Keratinocyte (primary cell): ENCODE measurements at regions not wholly inside any gene's neighbourhood (a gene's known extent, or its start where the extent isn't known, plus 50 kb on each side); places are given as distances from the start of the nearest gene placed in this dataset.

ENCODE experiments used
- DNase-seq: peaks from one replicate; pipeline ENCODE4 v3.0.0-alpha.2; 2011; ENCODE audit warnings: low read depth, missing footprints, low spot score
- FAIRE-seq: peaks from 2 replicates; lab custom pipeline; 2011; peaks lifted over from hg19 to GRCh38; lab: Jason Lieb, UNC
- H2AFZ ChIP-seq: 2 replicates; pipeline ENCODE4 v1.6.0; 2012; ENCODE audit warnings: low read length, control low read depth, inconsistent platforms; ENCODE audit not compliant: control insufficient read depth
- H3K27ac ChIP-seq: 2 replicates; pipeline ENCODE4 v1.5.1; 2011; ENCODE audit warnings: low read length; ENCODE audit not compliant: control insufficient read depth, insufficient read depth
- H3K27me3 ChIP-seq: 3 replicates; pipeline ENCODE4 v1.6.0; 2011; ENCODE audit warnings: low read length; ENCODE audit not compliant: control insufficient read depth, insufficient read depth; ENCODE audit errors: extremely low read depth
- H3K36me3 ChIP-seq, 2 experiments: 2 replicates in 1 of 2; 3 replicates in 1 of 2; pipeline ENCODE4 v1.5.1; 2011; ENCODE audit warnings: low read length in 2 of 2, mild to moderate bottlenecking in 1 of 2; ENCODE audit not compliant: control insufficient read depth in 2 of 2, insufficient read depth in 2 of 2; ENCODE audit errors: extremely low read depth in 1 of 2
- H3K4me1 ChIP-seq: 3 replicates; pipeline ENCODE4 v1.5.1; 2011; ENCODE audit warnings: low read length; ENCODE audit not compliant: control insufficient read depth, insufficient read depth; ENCODE audit errors: extremely low read depth
- H3K4me2 ChIP-seq: 3 replicates; pipeline ENCODE4 v1.6.0; 2011; ENCODE audit warnings: low read depth, low read length; ENCODE audit not compliant: control insufficient read depth, insufficient read depth; ENCODE audit errors: extremely low read depth
- H3K4me3 ChIP-seq, 3 experiments: fragments of 200-600 bp in 1 of 3; sonication (generic) in 1 of 3; 2 replicates in 2 of 3; 3 replicates in 1 of 3; pipeline ENCODE4 v1.5.1; 2011 to 2016; ENCODE audit warnings: low read length in 3 of 3, mild to moderate bottlenecking in 3 of 3, control low read depth in 2 of 3, inconsistent platforms in 1 of 3, low read depth in 1 of 3, mixed read lengths in 1 of 3, mixed run types in 1 of 3, moderate library complexity in 1 of 3; ENCODE audit not compliant: control insufficient read depth in 2 of 3, insufficient read depth in 2 of 3; ENCODE audit errors: extremely low read depth in 1 of 3
- H3K79me2 ChIP-seq: 2 replicates; pipeline ENCODE4 v1.6.0; 2012; ENCODE audit warnings: low read length; ENCODE audit not compliant: control insufficient read depth, insufficient read depth
- H3K9ac ChIP-seq: 3 replicates; pipeline ENCODE4 v1.6.0; 2011; ENCODE audit warnings: low read length; ENCODE audit not compliant: control insufficient read depth, insufficient read depth; ENCODE audit errors: extremely low read depth
- H3K9me1 ChIP-seq: 3 replicates; pipeline ENCODE4 v1.6.0; 2011; ENCODE audit warnings: low read length; ENCODE audit not compliant: control insufficient read depth, insufficient read depth; ENCODE audit errors: extremely low read depth
- H3K9me3 ChIP-seq: 2 replicates; pipeline ENCODE4 v1.5.1; 2012; ENCODE audit warnings: low read depth, low read length; ENCODE audit not compliant: control insufficient read depth
- H4K20me1 ChIP-seq: 3 replicates; pipeline ENCODE4 v1.6.0; 2011; ENCODE audit warnings: low read length; ENCODE audit not compliant: control insufficient read depth, insufficient read depth; ENCODE audit errors: extremely low read depth
- CTCF ChIP-seq, 3 experiments: IDR thresholded peaks in 1 of 3; conservative IDR thresholded peaks in 1 of 3; optimal IDR thresholded peaks in 1 of 3; 2 replicates in 2 of 3; 3 replicates in 1 of 3; pipeline versions ENCODE3 to v1.5.1; 2011; ENCODE audit warnings: low read length in 3 of 3, mild to moderate bottlenecking in 3 of 3, moderate library complexity in 2 of 3, control low read depth in 1 of 3, inconsistent platforms in 1 of 3; ENCODE audit not compliant: insufficient read depth in 2 of 3; ENCODE audit errors: extremely low read depth in 1 of 3
- EZH2 ChIP-seq: IDR thresholded peaks from one replicate; pipeline ENCODE4 v1.6.1; 2012; ENCODE audit warnings: inconsistent platforms, mild to moderate bottlenecking, low read length, moderate library complexity
- dilution Hi-C: fragments of 300-500 bp; cut with MboI; formaldehyde crosslinking; loops from one replicate; pipeline ENCODE4 v1.7.0; 2020; ENCODE audit warnings: low sequenced_read_pairs; ENCODE audit not compliant: extremely low pct_ligation_motif_present

GRCh38 chr2:235115521-235115920 is 163.7 kb downstream of the SH3BP4 start:
- Histone ChIP-seq H3K36me3 (no peaks in the 10 kb centered on the region), H3K27ac (no peak overlapping the region), H3K4me2 (no peak overlapping the region), H3K27me3 (no peaks in the 10 kb centered on the region), H3K79me2 (no peaks in the 10 kb centered on the region), H3K9me1 (no peaks in the 10 kb centered on the region), H4K20me1 (no peaks in the 10 kb centered on the region), H3K4me3 (no peak overlapping the region), H3K9me3 (no peaks in the 10 kb centered on the region), H3K4me1 (no peaks in the 10 kb centered on the region), H3K9ac (no peak overlapping the region), H2AFZ (no peak overlapping the region)
- no peak for DNase-seq
- TF ChIP-seq CTCF (optimal IDR thresholded peaks at IDR 0.05 in 1 of 3, IDR thresholded peaks at IDR 0.05 in 1 of 3, conservative IDR thresholded peaks at IDR 0.05 in 1 of 3; ENCODE audit: extremely low read depth in 1 of 3, insufficient read depth in 2 of 3, low read length in 3 of 3): no peak
- TF ChIP-seq EZH2: no peak
- dilution Hi-C loops: loop anchor here (25.0 kb wide), 1 partner anchor 553 kb away; no protein-coding TSS in a partner anchor
- no peak for FAIRE-seq

GRCh38 chr2:235116885-235117492 is 165.2 kb downstream of the SH3BP4 start:
- Histone ChIP-seq H3K9me3 (no peaks in the 10 kb centered on the region), H2AFZ (no peak overlapping the region), H3K4me2 (no peak overlapping the region), H3K79me2 (no peaks in the 10 kb centered on the region), H3K9ac (no peak overlapping the region), H3K9me1 (no peaks in the 10 kb centered on the region), H3K27me3 (peaks cover 6% of the 10 kb centered on the region), H3K4me1 (no peaks in the 10 kb centered on the region), H3K27ac (no peak overlapping the region), H3K4me3 (no peak overlapping the region), H3K36me3 (no peaks in the 10 kb centered on the region), H4K20me1 (no peaks in the 10 kb centered on the region)
- FAIRE-seq (peak; percentile 63), DNase-seq (no peak)
- TF ChIP-seq CTCF (optimal IDR thresholded peaks at IDR 0.05 in 1 of 3, IDR thresholded peaks at IDR 0.05 in 1 of 3, conservative IDR thresholded peaks at IDR 0.05 in 1 of 3; ENCODE audit: extremely low read depth in 1 of 3, insufficient read depth in 2 of 3, low read length in 3 of 3) (peak in 2 of 3 experiments; percentile 35 to 45), EZH2 (no peak)
- dilution Hi-C loops: loop anchor here (25.0 kb wide), 1 partner anchor 555 kb away; no protein-coding TSS in a partner anchor
